ENCODE measurements at regions not wholly inside any gene's neighbourhood (a gene's known extent, or its start where the extent isn't known, plus 50 kb on each side); places are given as distances from the start of the nearest gene placed in this dataset.

DNA sequence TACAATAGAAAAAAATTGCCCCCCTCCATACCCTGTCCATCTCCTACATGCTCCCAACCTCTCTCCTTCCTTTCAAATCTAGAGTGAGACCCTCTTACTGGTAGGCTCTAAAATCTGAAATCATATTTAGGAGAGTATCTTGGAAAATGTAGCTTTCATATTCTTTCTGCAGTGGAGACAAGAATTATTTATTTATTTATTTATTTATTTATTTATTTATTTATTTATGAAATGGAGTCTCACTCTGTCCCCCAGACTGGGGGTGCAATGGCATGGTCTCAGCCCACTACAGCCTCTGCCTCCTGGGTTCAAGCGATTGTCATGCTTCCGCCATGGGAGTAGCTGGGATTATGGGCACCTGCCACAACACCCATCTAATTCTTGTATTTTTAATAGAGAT, 174.1 kb upstream of the MYO16 start:
- TF ChIP-seq KAT7 (CRISPR knock-in tag; IDR thresholded peaks at IDR 0.05; ENCODE audit: borderline replicate concordance) (no peak), FOXJ3 (CRISPR knock-in tag; IDR thresholded peaks at IDR 0.05; ENCODE audit: borderline replicate concordance) (no peak), MEIS2 (CRISPR knock-in tag; IDR thresholded peaks at IDR 0.05) (no peak), MAZ (IDR thresholded peaks at IDR 0.05; ENCODE audit: borderline replicate concordance, low read depth, low read length) (no peak), MAZ (CRISPR knock-in tag; IDR thresholded peaks at IDR 0.05; ENCODE audit: low read depth) (no peak), ZNF431 (CRISPR knock-in tag; IDR thresholded peaks at IDR 0.05; ENCODE audit: borderline replicate concordance, low read depth) (no peak), SMC3 (IDR thresholded peaks at IDR 0.05; ENCODE audit: low read length) (no peak), EZH2 (conservative IDR thresholded peaks at IDR 0.05; ENCODE audit: low read depth, low read length) (no peak)
- TF ChIP-seq, protein P1, sequence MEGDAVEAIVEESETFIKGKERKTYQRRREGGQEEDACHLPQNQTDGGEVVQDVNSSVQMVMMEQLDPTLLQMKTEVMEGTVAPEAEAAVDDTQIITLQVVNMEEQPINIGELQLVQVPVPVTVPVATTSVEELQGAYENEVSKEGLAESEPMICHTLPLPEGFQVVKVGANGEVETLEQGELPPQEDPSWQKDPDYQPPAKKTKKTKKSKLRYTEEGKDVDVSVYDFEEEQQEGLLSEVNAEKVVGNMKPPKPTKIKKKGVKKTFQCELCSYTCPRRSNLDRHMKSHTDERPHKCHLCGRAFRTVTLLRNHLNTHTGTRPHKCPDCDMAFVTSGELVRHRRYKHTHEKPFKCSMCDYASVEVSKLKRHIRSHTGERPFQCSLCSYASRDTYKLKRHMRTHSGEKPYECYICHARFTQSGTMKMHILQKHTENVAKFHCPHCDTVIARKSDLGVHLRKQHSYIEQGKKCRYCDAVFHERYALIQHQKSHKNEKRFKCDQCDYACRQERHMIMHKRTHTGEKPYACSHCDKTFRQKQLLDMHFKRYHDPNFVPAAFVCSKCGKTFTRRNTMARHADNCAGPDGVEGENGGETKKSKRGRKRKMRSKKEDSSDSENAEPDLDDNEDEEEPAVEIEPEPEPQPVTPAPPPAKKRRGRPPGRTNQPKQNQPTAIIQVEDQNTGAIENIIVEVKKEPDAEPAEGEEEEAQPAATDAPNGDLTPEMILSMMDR (CRISPR knock-in tag; IDR thresholded peaks at IDR 0.05): no peak
